ENCODE measurements at regions not wholly inside any gene's neighbourhood (a gene's known extent, or its start where the extent isn't known, plus 50 kb on each side); places are given as distances from the start of the nearest gene placed in this dataset.
"Not testable (repeated sequence)": the region's sequence is repeated elsewhere in the genome, so short reads cannot be mapped to it uniquely, and the experiment has no call there.

DNA sequence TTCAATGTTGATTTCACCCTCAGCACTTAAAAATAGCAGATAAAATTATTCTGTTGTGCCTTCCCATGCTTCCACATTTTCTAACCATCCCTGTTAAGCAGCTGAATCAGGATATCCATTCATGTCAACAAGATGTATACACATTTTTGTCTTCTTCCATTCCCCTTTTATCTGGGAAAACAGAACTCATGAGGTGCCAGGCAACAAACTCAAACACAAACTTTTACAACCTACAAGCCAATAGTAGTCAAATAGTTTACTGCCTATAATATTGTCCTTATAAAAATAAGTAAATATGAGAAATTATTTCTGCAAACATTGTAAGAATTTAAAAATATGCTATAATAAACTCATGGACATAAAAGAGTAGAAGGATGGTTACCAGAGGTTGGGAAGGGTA lies 1569.8 kb downstream of the REEP3 start:
- Histone ChIP-seq H3K14ac (ENCODE audit: low read length) (no peak overlapping the region), H3K23ac (ENCODE audit: low read depth, low read length, poor library complexity) (no peak overlapping the region)

GRCh38 chr10:65100146-65100545 lies 1578.9 kb downstream of the REEP3 start:
- Histone ChIP-seq H2BK12ac (ENCODE audit: low read length) (no peak overlapping the region), H3K9ac (ENCODE audit: low read depth, low read length, poor library complexity) (no peak overlapping the region), H4K91ac (ENCODE audit: low read depth, low read length, poor library complexity) (no peak overlapping the region), H3K23ac (ENCODE audit: low read depth, low read length, poor library complexity) (no peak overlapping the region), H3K27me3 (ENCODE audit: control insufficient read depth in 3 of 3, insufficient read depth in 3 of 3, low read depth in 1 of 3, low read length in 3 of 3) (no peaks in the 10 kb centered on the region), H3K14ac (ENCODE audit: low read length) (no peak overlapping the region), H3K79me1 (ENCODE audit: low read depth, low read length) (no peaks in the 10 kb centered on the region), H2AFZ (ENCODE audit: low read length) (no peak overlapping the region), H3K18ac (ENCODE audit: low read length) (no peak overlapping the region), H2BK120ac (ENCODE audit: low read depth, low read length) (no peak overlapping the region), H3K4ac (ENCODE audit: low read length) (no peak overlapping the region), H3K4me1 (ENCODE audit: control insufficient read depth in 2 of 2, insufficient read depth in 1 of 2, low read depth in 1 of 2, low read length in 2 of 2) (no peaks in the 10 kb centered on the region), H2AK5ac (ENCODE audit: low read depth, low read length) (no peak overlapping the region), H3K4me3 (ENCODE audit: low read length in 2 of 2) (no peak overlapping the region), H3K36me3 (replicated peaks in 1 of 2; ENCODE audit: control insufficient read depth in 2 of 2, insufficient read depth in 2 of 2, low read length in 2 of 2) (no peaks in the 10 kb centered on the region), H3K9me3 (replicated peaks in 1 of 2; ENCODE audit: control insufficient read depth in 2 of 2, insufficient read depth in 1 of 2, low read depth in 1 of 2, low read length in 2 of 2) (no peaks in the 10 kb centered on the region), H2BK15ac (ENCODE audit: low read length) (no peak overlapping the region), H2BK5ac (ENCODE audit: low read length) (no peak overlapping the region), H3K27ac (replicated peaks; ENCODE audit: low read length) (no peak overlapping the region), H3K4me2 (ENCODE audit: insufficient read depth, low read length, poor library complexity, severe bottlenecking) (no peak overlapping the region), H4K8ac (ENCODE audit: low read depth, low read length) (no peak overlapping the region)
- no peak for DNase-seq (ENCODE audit: low spot score)
- WGBS, 2 donors (ENCODE audit: extremely low coverage in 2 of 2, insufficient read length in 2 of 2, insufficient replicate concordance in 1 of 2) = no CpG with 5 or more reads among the region's 1 CpG

More for the DNA sequence above, 1569.8 kb downstream of the REEP3 start:
- DNase-seq (ENCODE audit: low spot score) = no peak
- Histone ChIP-seq H2BK12ac (ENCODE audit: low read length) (no peak overlapping the region), H3K18ac (ENCODE audit: low read length) (no peak overlapping the region), H3K27ac (replicated peaks; ENCODE audit: low read length) (no peak overlapping the region), H2AK5ac (ENCODE audit: low read depth, low read length) (no peak overlapping the region), H4K8ac (ENCODE audit: low read depth, low read length) (no peak overlapping the region), H3K4me2 (ENCODE audit: insufficient read depth, low read length, poor library complexity, severe bottlenecking) (no peak overlapping the region), H3K27me3 (ENCODE audit: control insufficient read depth in 3 of 3, insufficient read depth in 3 of 3, low read depth in 1 of 3, low read length in 3 of 3) (no peaks in the 10 kb centered on the region), H2BK15ac (ENCODE audit: low read length) (no peak overlapping the region), H3K4ac (ENCODE audit: low read length) (no peak overlapping the region), H3K9me3 (replicated peaks in 1 of 2; ENCODE audit: control insufficient read depth in 2 of 2, insufficient read depth in 1 of 2, low read depth in 1 of 2, low read length in 2 of 2) (no peaks in the 10 kb centered on the region), H2AFZ (ENCODE audit: low read length) (no peak overlapping the region), H3K4me3 (ENCODE audit: low read length in 2 of 2) (no peak overlapping the region), H3K9ac (ENCODE audit: low read depth, low read length, poor library complexity) (no peak overlapping the region), H3K79me1 (ENCODE audit: low read depth, low read length) (no peaks in the 10 kb centered on the region), H2BK5ac (ENCODE audit: low read length) (no peak overlapping the region), H3K36me3 (replicated peaks in 1 of 2; ENCODE audit: control insufficient read depth in 2 of 2, insufficient read depth in 2 of 2, low read length in 2 of 2) (no peaks in the 10 kb centered on the region), H3K4me1 (ENCODE audit: control insufficient read depth in 2 of 2, insufficient read depth in 1 of 2, low read depth in 1 of 2, low read length in 2 of 2) (no peaks in the 10 kb centered on the region), H4K91ac (ENCODE audit: low read depth, low read length, poor library complexity) (no peak overlapping the region), H2BK120ac (ENCODE audit: low read depth, low read length) (no peak overlapping the region)

DNA sequence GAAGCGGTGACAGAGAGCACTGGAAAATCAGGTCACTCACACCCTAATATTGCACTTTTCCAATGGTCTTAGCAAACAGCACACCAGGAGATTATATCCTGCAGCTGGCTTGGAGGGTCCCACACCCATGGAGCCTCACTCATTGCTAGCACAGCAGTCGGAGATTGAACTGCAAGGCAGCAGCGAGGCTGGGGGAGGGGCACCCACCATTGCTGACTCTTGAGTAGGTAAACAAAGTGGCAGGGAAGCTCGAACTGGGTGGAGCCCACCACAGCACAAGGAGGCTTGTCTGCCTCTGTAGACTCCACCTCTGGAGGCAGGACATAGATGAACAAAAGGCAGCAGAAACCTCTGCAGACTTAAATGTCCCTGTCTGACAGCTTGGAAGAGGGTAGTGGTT lies 1579.7 kb downstream of the REEP3 start:
- not testable (repeated sequence) for H4K8ac ChIP-seq (ENCODE audit: low read depth, low read length); H3K36me3 ChIP-seq (replicated peaks in 1 of 2; ENCODE audit: control insufficient read depth in 2 of 2, insufficient read depth in 2 of 2, low read length in 2 of 2); H2BK15ac ChIP-seq (ENCODE audit: low read length); H2BK5ac ChIP-seq (ENCODE audit: low read length); DNase-seq (ENCODE audit: low spot score); H3K9me3 ChIP-seq (replicated peaks in 1 of 2; ENCODE audit: control insufficient read depth in 2 of 2, insufficient read depth in 1 of 2, low read depth in 1 of 2, low read length in 2 of 2); H2AK5ac ChIP-seq (ENCODE audit: low read depth, low read length); H3K18ac ChIP-seq (ENCODE audit: low read length); H2BK120ac ChIP-seq (ENCODE audit: low read depth, low read length); H3K27me3 ChIP-seq (ENCODE audit: control insufficient read depth in 3 of 3, insufficient read depth in 3 of 3, low read depth in 1 of 3, low read length in 3 of 3); H3K14ac ChIP-seq (ENCODE audit: low read length); H3K27ac ChIP-seq (replicated peaks; ENCODE audit: low read length); H3K4me1 ChIP-seq (ENCODE audit: control insufficient read depth in 2 of 2, insufficient read depth in 1 of 2, low read depth in 1 of 2, low read length in 2 of 2); H2AFZ ChIP-seq (ENCODE audit: low read length); H3K4me2 ChIP-seq (ENCODE audit: insufficient read depth, low read length, poor library complexity, severe bottlenecking); H3K4ac ChIP-seq (ENCODE audit: low read length); H3K4me3 ChIP-seq (ENCODE audit: low read length in 2 of 2); H3K9ac ChIP-seq (ENCODE audit: low read depth, low read length, poor library complexity); H3K79me1 ChIP-seq (ENCODE audit: low read depth, low read length); H4K91ac ChIP-seq (ENCODE audit: low read depth, low read length, poor library complexity); H2BK12ac ChIP-seq (ENCODE audit: low read length); H3K23ac ChIP-seq (ENCODE audit: low read depth, low read length, poor library complexity)
- no CpG with 5 or more reads among the region's 4 CpGs for WGBS, 2 donors (ENCODE audit: extremely low coverage in 2 of 2, insufficient read length in 2 of 2, insufficient replicate concordance in 1 of 2)

GRCh38 chr10:65110009-65110408 lies 1588.8 kb downstream of the REEP3 start:
- H3K9me3 ChIP-seq (replicated peaks in 1 of 2; ENCODE audit: control insufficient read depth in 2 of 2, insufficient read depth in 1 of 2, low read depth in 1 of 2, low read length in 2 of 2) = no peaks in the 10 kb centered on the region
- no peak overlapping the region for H2AFZ ChIP-seq (ENCODE audit: low read length)
- no peaks in the 10 kb centered on the region for H3K4me1 ChIP-seq (ENCODE audit: control insufficient read depth in 2 of 2, insufficient read depth in 1 of 2, low read depth in 1 of 2, low read length in 2 of 2)
- H3K27me3 ChIP-seq (ENCODE audit: control insufficient read depth in 3 of 3, insufficient read depth in 3 of 3, low read depth in 1 of 3, low read length in 3 of 3) = no peaks in the 10 kb centered on the region
- H2BK120ac ChIP-seq (ENCODE audit: low read depth, low read length) = no peak overlapping the region
- no peak overlapping the region for H3K27ac ChIP-seq (replicated peaks; ENCODE audit: low read length)
- no peak overlapping the region for H2BK12ac ChIP-seq (ENCODE audit: low read length)
- H3K36me3 ChIP-seq (replicated peaks in 1 of 2; ENCODE audit: control insufficient read depth in 2 of 2, insufficient read depth in 2 of 2, low read length in 2 of 2) = no peaks in the 10 kb centered on the region
- no peak overlapping the region for H4K8ac ChIP-seq (ENCODE audit: low read depth, low read length)
- no CpG with 5 or more reads among the region's 2 CpGs for WGBS, 2 donors (ENCODE audit: extremely low coverage in 2 of 2, insufficient read length in 2 of 2, insufficient replicate concordance in 1 of 2)
- H3K4ac ChIP-seq (ENCODE audit: low read length) = no peak overlapping the region
- no peak overlapping the region for H3K23ac ChIP-seq (ENCODE audit: low read depth, low read length, poor library complexity)
- no peak overlapping the region for H3K14ac ChIP-seq (ENCODE audit: low read length)
- no peak overlapping the region for H2BK15ac ChIP-seq (ENCODE audit: low read length)
- no peak for DNase-seq (ENCODE audit: low spot score)
- no peak overlapping the region for H2BK5ac ChIP-seq (ENCODE audit: low read length)
- H4K91ac ChIP-seq (ENCODE audit: low read depth, low read length, poor library complexity) = no peak overlapping the region
- H3K9ac ChIP-seq (ENCODE audit: low read depth, low read length, poor library complexity) = no peak overlapping the region
- H2AK5ac ChIP-seq (ENCODE audit: low read depth, low read length) = no peak overlapping the region
- no peak overlapping the region for H3K18ac ChIP-seq (ENCODE audit: low read length)
- H3K4me3 ChIP-seq (ENCODE audit: low read length in 2 of 2) = no peak overlapping the region
- H3K4me2 ChIP-seq (ENCODE audit: insufficient read depth, low read length, poor library complexity, severe bottlenecking) = no peak overlapping the region
- H3K79me1 ChIP-seq (ENCODE audit: low read depth, low read length) = no peaks in the 10 kb centered on the region

All from neuronal stem cell (in vitro differentiated cells).